ENCODE measurements at regions not wholly inside any gene's neighbourhood (a gene's known extent, or its start where the extent isn't known, plus 50 kb on each side); places are given as distances from the start of the nearest gene placed in this dataset.
"Not testable (repeated sequence)": the region's sequence is repeated elsewhere in the genome, so short reads cannot be mapped to it uniquely, and the experiment has no call there.

DNA sequence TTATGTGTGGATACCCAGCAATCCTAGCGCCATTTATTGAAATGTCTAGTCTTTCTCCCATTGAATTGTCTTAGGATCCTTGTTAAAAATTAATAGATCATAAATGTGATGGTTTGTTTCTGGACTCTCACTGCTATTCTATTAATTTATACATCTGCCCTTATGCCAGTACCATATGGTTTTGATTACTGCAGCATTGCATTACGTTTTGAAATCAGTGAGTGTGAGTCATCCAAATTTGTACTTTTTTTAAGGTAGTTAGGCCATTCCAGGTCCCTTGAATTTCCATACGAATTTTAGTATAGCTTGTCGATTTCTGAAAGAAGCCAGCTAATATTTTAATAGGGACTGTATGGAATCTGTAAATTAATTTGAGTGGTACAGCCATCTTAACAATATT lies 648.6 kb upstream of the ZNF385D start:
- Histone ChIP-seq H3K27me3 (replicated peaks; ENCODE audit: insufficient read depth) (no peaks in the 10 kb centered on the region), H3K27ac (no peak overlapping the region), H3K4me1 (ENCODE audit: control insufficient read depth in 1 of 2, low read depth in 2 of 2) (no peaks in the 10 kb centered on the region), H3K4me3 (no peak overlapping the region), H3K9me3 (no peaks in the 10 kb centered on the region), H3K36me3 (no peaks in the 10 kb centered on the region)
- no peak for DNase-seq (ENCODE audit: low spot score)
- no peak for ATAC-seq (ENCODE audit: insufficient number of reproducible peaks, low FRiP score, low read depth)
- TF ChIP-seq, protein P1, sequence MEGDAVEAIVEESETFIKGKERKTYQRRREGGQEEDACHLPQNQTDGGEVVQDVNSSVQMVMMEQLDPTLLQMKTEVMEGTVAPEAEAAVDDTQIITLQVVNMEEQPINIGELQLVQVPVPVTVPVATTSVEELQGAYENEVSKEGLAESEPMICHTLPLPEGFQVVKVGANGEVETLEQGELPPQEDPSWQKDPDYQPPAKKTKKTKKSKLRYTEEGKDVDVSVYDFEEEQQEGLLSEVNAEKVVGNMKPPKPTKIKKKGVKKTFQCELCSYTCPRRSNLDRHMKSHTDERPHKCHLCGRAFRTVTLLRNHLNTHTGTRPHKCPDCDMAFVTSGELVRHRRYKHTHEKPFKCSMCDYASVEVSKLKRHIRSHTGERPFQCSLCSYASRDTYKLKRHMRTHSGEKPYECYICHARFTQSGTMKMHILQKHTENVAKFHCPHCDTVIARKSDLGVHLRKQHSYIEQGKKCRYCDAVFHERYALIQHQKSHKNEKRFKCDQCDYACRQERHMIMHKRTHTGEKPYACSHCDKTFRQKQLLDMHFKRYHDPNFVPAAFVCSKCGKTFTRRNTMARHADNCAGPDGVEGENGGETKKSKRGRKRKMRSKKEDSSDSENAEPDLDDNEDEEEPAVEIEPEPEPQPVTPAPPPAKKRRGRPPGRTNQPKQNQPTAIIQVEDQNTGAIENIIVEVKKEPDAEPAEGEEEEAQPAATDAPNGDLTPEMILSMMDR (IDR thresholded peaks at IDR 0.05) = no peak

DNA sequence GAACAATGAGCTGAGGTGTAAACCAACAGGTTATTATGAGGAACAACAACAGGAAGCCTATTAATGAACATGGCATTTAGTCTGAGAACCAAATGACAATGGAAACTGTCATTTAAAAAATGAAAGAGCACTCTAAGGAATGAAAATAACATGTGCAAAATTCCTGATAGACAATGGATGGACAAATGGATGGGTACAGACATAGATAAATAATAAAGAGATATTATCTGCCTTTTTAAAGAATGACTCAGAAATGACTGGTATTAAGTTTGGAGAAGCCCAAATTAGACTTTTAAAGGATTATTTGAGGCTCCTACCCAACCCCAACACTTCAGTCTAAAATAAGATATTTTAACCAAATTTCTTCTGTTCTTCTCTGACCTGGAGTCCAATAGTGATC lies 650.5 kb upstream of the ZNF385D start:
- no peak for ATAC-seq (ENCODE audit: insufficient number of reproducible peaks, low FRiP score, low read depth)
- DNase-seq (ENCODE audit: low spot score) = no peak
- H3K4me1 ChIP-seq (ENCODE audit: control insufficient read depth in 1 of 2, low read depth in 2 of 2) = no peaks in the 10 kb centered on the region
- no peaks in the 10 kb centered on the region for H3K36me3 ChIP-seq
- H3K9me3 ChIP-seq = no peaks in the 10 kb centered on the region
- TF ChIP-seq, protein P1 (IDR thresholded peaks at IDR 0.05) = no peak
- H3K27ac ChIP-seq = no peak overlapping the region
- no peak overlapping the region for H3K4me3 ChIP-seq
- no peaks in the 10 kb centered on the region for H3K27me3 ChIP-seq (replicated peaks; ENCODE audit: insufficient read depth)

DNA sequence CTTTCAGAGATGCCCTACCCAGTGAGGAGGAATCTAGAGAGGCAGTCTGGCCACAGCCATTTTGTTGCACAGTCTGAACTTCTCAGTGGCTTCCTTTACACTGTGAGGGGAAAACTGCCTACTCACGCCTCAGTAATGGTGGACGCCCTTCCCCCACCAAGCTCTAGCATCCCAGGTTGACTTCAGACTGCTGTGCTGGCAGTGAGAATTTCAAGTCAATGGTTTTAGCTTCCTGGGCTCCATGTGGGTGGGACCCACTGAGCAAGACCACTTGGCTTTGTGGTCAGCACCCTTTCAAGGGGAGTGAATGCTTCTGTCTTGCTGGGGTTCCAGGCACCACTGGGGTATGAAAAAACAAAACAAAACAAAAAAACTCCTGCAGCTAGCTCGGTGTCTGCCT lies 663.2 kb upstream of the ZNF385D start:
- DNase-seq (ENCODE audit: low spot score) (no peak), ATAC-seq (ENCODE audit: insufficient number of reproducible peaks, low FRiP score, low read depth) (no peak)
- TF ChIP-seq, protein P1 (IDR thresholded peaks at IDR 0.05) = no peak
- H3K4me3 ChIP-seq = no peak overlapping the region
- H3K27ac ChIP-seq = no peak overlapping the region
- no peaks in the 10 kb centered on the region for H3K36me3 ChIP-seq
- no peaks in the 10 kb centered on the region for H3K9me3 ChIP-seq
- H3K27me3 ChIP-seq (replicated peaks; ENCODE audit: insufficient read depth) = no peaks in the 10 kb centered on the region
- no peaks in the 10 kb centered on the region for H3K4me1 ChIP-seq (ENCODE audit: control insufficient read depth in 1 of 2, low read depth in 2 of 2)

DNA sequence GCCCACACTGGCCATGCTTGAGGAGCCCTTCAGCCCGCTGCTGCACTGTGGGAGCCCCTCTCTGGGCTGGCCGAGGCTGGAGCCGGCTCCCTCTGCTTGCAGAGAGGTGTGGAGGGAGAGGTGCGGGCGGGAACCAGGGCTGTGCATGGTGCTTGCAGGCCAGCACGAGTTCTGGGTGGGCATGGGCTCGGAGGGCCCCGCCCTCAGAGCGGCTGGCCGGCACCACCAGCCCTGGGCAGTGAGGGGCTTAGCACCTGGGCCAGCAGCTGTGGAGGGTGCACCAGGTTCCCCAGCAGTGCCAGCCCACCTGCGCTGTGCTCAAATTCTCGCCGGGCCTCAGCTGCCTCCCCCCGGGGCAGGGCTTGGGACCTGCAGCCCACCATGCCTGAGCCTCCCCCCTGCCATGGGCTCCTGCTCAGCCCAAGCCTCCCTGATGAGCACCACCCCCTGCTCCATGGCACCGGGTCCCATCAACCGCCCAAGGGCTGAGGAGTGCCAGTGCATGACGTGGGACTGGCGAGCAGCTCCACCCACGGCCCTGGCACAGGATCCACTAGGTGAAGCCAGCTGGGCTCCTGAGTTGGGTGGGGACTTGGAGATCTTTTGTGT lies 665.9 kb upstream of the ZNF385D start:
- H3K9me3 ChIP-seq; H3K4me3 ChIP-seq; H3K4me1 ChIP-seq (ENCODE audit: control insufficient read depth in 1 of 2, low read depth in 2 of 2); H3K36me3 ChIP-seq; ATAC-seq (ENCODE audit: insufficient number of reproducible peaks, low FRiP score, low read depth); H3K27me3 ChIP-seq (replicated peaks; ENCODE audit: insufficient read depth); H3K27ac ChIP-seq; DNase-seq (ENCODE audit: low spot score): not testable (repeated sequence)

DNA sequence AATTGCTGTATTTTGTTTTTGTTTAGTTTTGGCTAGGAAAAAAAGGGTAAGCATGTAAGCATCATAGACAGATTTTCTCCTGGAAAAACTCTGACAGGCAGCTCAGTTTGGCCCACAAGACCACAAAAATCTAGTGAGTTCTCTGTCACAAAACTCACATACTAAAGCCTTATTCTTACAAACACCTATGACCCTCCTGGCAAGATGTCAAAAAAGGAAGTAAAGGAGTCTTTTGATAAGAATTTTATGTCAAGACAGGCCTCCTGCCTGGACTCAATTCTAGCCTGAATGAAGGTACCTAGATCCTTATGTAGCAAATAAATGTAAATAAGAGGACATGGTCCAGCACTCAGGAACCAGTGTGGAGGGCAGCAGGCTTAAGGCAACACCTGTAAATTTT lies 668.3 kb upstream of the ZNF385D start:
- H3K27ac ChIP-seq = no peak overlapping the region
- H3K4me3 ChIP-seq = no peak overlapping the region
- H3K36me3 ChIP-seq = no peaks in the 10 kb centered on the region
- no peaks in the 10 kb centered on the region for H3K27me3 ChIP-seq (replicated peaks; ENCODE audit: insufficient read depth)
- no peaks in the 10 kb centered on the region for H3K4me1 ChIP-seq (ENCODE audit: control insufficient read depth in 1 of 2, low read depth in 2 of 2)
- no peak for DNase-seq (ENCODE audit: low spot score)
- ATAC-seq (ENCODE audit: insufficient number of reproducible peaks, low FRiP score, low read depth) = no peak
- H3K9me3 ChIP-seq = no peaks in the 10 kb centered on the region
- TF ChIP-seq, protein P1 (IDR thresholded peaks at IDR 0.05) = no peak

DNA sequence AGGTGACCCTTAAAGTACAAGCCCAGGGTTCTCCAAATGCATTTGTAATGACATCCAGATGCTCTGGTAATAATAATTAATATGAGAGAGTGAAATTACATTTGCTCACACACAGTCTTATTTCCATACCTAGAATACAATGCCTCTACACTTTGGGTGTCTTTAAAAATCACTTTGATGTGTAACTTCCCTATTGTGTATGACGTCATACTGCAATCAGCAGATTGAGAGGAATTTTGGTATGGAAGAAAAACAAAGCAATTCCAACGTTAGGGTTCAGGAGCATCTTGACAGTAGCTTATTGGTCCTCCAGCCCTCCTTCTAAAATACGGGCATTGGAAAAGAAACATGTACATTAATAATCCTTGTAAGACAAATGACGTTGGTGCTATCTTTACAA lies 670.6 kb upstream of the ZNF385D start:
- Histone ChIP-seq H3K4me1 (ENCODE audit: control insufficient read depth in 1 of 2, low read depth in 2 of 2) (no peaks in the 10 kb centered on the region), H3K36me3 (no peaks in the 10 kb centered on the region), H3K4me3 (no peak overlapping the region), H3K9me3 (no peaks in the 10 kb centered on the region), H3K27ac (no peak overlapping the region), H3K27me3 (replicated peaks; ENCODE audit: insufficient read depth) (no peaks in the 10 kb centered on the region)
- DNase-seq (ENCODE audit: low spot score) = no peak
- no peak for ATAC-seq (ENCODE audit: insufficient number of reproducible peaks, low FRiP score, low read depth)
- TF ChIP-seq, protein P1 (IDR thresholded peaks at IDR 0.05) = no peak

Measured in thoracic aorta (tissue), 2 donors.